NCI-H510A (cell line): ENCODE measurements at regions not wholly inside any gene's neighbourhood (a gene's known extent, or its start where the extent isn't known, plus 50 kb on each side); places are given as distances from the start of the nearest gene placed in this dataset.
"Not testable (repeated sequence)": the region's sequence is repeated elsewhere in the genome, so short reads cannot be mapped to it uniquely, and the experiment has no call there.

Experiments
- DNase-seq: peaks from one replicate; lab custom pipeline; 2025; lab: John Stamatoyannopoulos, UW

DNA sequence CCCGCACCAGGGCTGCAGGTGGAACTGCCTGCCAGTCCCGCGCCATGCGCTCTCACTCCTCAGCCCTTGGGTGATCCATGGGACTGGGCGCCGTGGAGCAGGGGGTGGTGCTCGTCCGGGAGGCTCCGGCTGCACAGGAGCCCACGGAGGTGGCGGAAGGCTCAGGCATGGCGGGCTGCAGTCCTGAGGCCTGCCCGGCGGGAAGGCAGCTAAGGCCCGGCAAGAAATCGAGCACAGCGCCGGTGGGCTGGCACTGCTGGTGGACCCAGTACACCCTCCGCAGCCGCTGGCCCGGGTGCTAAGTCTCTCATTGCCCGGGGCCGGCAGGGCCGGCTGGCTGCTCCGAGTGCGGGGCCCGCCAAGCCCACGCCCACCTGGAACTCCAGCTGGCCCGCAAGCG, 976.0 kb downstream of the ADGRL2 start:
- not testable (repeated sequence) for DNase-seq

DNA sequence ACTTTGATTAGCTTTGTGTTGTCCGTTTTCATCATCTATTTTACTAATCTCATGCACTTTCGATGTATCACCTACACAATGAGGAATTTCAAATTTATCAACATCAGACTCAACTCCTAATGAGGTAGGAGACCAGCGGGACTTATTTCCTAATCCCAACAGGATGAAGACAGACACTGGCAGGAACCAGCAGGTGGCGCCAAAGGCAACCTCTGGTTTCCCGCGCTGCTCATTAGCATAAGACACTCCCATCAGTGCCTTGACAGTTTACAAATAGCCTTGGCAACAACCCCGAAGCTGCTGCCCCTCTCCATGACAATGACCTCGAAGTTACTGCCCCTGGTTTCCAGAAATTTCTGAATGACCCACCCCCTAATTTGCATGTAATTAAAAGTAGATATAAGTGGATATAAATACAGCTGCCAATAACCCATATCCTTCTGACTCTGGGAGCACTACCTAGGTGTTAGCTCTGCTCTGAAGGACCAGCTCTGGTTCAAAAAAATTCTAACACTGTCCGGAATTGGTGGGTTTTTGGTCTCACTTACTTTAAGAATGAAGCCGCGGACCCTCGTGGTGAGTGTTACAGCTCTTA, 974.8 kb downstream of the ADGRL2 start:
- no peak for DNase-seq

DNA sequence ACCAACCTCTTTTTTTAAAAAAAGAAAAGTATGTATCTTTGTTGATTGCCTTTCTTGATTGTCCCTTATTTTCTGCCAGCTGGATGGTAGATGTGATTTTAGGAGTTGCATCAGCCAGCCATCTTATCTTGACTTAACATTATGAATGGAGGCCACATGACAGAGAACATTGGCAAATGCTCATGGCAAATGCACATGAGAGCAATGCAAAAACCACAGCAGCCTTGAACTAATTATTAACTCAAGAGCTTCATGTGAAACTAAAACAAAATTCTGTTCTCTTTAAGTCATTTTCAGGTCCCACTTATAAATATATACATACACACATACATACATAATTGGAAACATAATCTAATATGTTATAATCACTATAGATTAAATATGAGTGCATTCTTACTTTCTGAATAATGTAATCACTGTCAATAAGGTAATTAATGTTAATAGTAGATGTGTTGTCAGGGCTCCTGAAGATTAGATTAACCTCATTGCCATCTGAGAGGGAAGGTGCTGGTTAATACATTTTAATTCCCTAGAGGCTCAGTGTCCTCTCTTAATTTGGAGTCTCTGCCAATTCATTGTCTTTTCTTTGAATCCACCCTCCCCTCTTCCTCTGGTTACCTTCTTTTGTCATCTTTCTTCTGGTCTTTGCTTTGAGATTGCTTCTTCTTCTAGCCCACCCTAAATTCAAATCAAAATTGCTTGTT, 962.2 kb downstream of the ADGRL2 start:
- no peak for DNase-seq

GRCh38 chr1:82759035-82759434, 958.3 kb downstream of the ADGRL2 start:
- no peak for DNase-seq

DNA sequence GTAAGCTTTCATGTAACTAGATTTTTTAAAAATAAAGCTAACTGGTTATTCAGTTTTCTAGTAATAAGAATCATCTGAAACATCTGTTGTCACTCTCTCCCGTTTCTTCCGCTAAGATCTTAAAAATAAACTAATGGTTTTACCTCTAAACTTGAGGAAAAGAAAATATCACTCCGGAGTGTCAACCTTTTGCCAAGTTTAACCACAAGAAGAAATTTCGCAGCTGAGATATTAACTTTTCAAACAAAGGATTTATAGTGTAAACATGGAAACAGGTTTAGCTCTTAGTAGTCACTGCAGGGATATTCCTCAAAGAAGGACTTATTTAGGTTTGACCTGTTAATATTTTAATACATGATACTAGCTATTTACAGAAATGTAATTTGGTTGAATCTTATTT, 954.9 kb downstream of the ADGRL2 start:
- no peak for DNase-seq

- DNase-seq: no peak
Observed at GRCh38 chr1:82755191-82755590, 954.5 kb downstream of the ADGRL2 start.

GRCh38 chr1:82752046-82752445, 951.3 kb downstream of the ADGRL2 start:
- DNase-seq: no peak

DNA sequence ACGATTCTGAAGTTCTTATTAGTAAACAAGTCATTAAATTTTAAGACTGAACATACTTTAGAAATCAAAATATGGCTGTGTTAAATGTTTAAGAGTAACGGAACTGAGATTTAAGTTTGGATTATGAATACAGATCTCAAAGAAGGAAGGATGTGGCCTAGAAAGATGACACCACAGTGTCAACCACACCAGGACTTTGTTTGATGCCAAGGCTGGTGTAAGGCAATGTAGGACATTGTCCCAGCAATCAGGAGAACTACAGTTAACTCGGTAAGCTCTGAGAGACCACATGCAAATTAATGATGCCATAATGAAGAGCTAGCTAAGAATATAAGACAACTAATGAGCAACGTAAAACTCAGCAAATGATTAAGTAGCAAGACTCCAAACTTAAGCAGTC, 932.9 kb downstream of the ADGRL2 start:
- DNase-seq: no peak

DNA sequence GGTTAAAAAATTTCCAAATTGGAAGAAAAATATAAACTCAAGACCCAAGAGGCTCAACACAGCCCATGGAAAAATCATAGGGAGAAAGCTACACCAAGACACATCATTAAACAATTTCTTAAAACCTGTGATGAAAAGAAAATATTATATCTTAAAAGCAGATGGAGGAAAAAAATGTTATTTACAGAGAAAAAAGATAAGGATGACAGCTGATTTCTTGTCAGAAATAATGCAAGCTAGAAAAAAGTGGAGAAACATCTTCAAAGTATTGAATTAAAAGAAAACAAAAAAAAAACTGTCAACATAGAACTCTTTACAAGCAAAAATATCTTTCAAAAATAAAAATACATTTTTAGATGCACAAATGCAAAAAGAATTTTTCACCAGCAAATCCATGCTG, 930.5 kb downstream of the ADGRL2 start:
- no peak for DNase-seq

GRCh38 chr1:82728206-82728605, 927.5 kb downstream of the ADGRL2 start:
- DNase-seq: no peak

DNA sequence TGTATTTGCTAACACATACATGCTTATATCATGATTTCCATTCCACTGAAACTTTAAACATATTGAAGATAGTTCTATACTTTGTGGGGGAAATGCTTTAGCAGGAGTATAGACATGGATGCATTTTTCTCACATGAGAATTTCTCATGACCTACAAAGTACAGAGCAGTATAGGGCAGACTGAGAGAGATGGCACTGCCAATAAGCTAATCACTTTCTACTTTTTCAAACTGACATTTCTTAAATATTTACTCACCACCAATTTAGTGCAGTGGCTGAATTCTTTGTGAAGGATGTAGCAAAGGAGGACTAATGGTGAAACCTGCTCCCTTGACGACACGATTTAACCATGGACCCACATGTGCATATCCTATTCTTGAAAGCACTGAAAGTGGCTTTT, 923.5 kb downstream of the ADGRL2 start:
- no peak for DNase-seq

GRCh38 chr1:82722608-82723007, 921.9 kb downstream of the ADGRL2 start:
- DNase-seq: no peak

- no peak for DNase-seq
Observed at GRCh38 chr1:82721702-82722101, 921.0 kb downstream of the ADGRL2 start.

GRCh38 chr1:82718719-82719419, 918.1 kb downstream of the ADGRL2 start:
- DNase-seq: no peak

- DNase-seq: no peak
Observed at GRCh38 chr1:82710091-82710490, 909.4 kb downstream of the ADGRL2 start.

- no peak for DNase-seq
Observed at GRCh38 chr1:82707681-82708080, 906.9 kb downstream of the ADGRL2 start.

GRCh38 chr1:82706741-82707140, 906.0 kb downstream of the ADGRL2 start:
- no peak for DNase-seq

DNA sequence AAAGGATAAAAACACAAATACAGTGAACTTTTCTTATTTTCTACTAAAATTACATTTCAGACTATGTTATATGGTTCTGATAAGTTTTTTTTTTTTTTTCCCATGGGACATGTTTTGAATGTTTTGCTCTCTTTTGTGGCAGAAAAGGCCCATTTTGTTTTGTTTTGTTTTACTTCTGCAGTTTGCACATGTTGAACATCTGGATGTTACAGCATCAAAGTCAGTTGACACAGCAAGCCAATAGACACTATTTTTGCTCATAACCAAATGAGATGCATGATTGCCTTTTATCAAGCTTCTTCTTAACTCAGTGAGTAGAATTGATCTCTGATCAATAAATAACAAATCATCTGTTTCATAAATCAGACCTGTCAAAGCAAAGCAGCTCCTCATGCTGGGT, 904.2 kb downstream of the ADGRL2 start:
- DNase-seq: no peak

DNA sequence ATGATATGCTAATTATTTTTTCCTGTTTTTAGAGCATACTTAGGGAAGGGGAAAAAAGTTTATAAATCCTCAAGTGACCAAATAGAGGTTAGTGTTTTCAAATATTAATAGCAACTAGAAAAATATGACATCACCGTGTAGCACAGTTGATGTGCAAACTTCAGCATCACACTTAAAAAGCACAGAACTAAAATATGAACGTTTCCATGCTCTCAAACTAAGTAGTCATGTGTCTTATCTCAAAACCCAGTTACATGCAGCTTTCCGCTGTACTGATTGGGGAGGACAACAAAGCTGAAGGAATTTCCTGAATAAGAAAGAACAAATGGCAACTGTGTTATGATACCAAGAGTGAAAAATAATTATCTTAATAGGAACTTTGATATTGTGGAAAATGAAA, 903.7 kb downstream of the ADGRL2 start:
- DNase-seq: no peak

DNA sequence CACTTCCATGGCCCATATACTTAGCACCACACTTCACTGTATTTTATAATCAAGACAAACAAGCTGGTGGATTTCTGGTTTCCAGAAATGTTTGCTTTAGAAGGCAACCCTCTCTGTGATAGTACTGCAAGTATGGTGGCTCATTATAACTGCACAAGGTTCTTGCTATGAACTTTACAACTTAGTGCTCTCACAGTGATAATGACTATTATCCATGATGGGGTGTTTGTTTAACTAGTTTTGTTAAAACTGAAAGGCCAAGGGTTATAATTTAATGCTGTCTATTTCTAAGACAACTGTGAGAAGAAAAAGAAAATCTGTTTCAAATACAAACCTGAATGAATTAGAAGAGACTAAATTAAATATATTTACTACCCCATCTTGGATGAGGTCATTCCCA, 903.2 kb downstream of the ADGRL2 start:
- no peak for DNase-seq

DNA sequence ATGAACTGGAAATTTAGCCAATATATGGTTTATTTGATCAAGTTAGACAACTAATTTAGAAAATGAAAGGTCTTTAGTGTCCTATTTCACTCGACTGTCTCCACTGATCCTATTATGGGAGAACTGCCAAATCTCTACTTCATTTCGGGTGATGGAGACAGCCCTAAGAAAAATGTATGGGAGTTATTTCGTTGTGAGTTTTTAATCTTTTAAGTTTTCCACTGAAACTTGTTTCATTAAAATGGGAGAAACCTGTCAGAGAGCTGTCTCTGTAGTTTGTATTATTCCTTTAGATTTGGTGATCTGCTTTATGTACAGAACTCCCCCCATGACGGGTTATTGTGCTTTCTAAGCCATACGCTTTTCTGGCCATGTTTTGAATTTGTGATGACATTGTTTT, 899.7 kb downstream of the ADGRL2 start:
- no peak for DNase-seq

- peak; percentile 27 for DNase-seq
Observed at GRCh38 chr1:82697965-82698364, 897.2 kb downstream of the ADGRL2 start.

- no peak for DNase-seq
Observed at GRCh38 chr1:82695443-82695842, 894.7 kb downstream of the ADGRL2 start.

DNA sequence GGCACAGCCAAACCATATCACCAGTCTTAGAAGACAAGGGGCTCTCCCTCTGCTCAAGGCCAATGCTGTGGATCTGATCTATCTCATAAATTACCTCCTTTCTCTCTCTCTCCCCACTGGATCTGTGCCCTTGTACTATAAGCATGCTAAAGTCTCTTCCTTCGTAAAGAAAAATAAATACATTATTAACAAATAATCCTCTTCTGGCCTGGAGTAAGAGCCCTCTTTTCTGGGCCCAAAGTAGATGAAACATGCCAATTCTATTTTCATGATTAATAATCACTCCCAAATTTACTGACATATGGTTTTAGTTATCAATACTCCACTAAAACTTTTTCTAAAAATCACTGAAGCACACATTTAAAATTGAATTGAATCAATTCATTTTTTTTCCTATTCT, 889.7 kb downstream of the ADGRL2 start:
- DNase-seq: no peak
